ENCODE measurements at regions not wholly inside any gene's neighbourhood (a gene's known extent, or its start where the extent isn't known, plus 50 kb on each side); places are given as distances from the start of the nearest gene placed in this dataset.

- intact Hi-C loops (cut with DNase I, micrococcal nuclease): no loop called here
- Histone ChIP-seq H3K36me3 (ENCODE audit: low read depth) (no peaks in the 10 kb centered on the region), H3K4me3 (no peak overlapping the region), H3K9me3 (no peaks in the 10 kb centered on the region), H3K4me1 (ENCODE audit: low read depth) (no peaks in the 10 kb centered on the region)
- ATAC-seq (no peak), DNase-seq (no peak)
- TF ChIP-seq CTCF (IDR thresholded peaks at IDR 0.05): no peak
These were observed 979.7 kb upstream of the SLC10A2 start for GRCh38 chr13:104045907-104046306.

GRCh38 chr13:104043184-104043583, 977.0 kb upstream of the SLC10A2 start:
- intact Hi-C loops (cut with DNase I, micrococcal nuclease): no loop called here
- TF ChIP-seq CTCF (IDR thresholded peaks at IDR 0.05): no peak
- ATAC-seq (no peak), DNase-seq (no peak)
- H3K4me3 ChIP-seq: no peak overlapping the region
- no peaks in the 10 kb centered on the region for H3K36me3 ChIP-seq (ENCODE audit: low read depth)
- H3K4me1 ChIP-seq (ENCODE audit: low read depth): no peaks in the 10 kb centered on the region
- H3K9me3 ChIP-seq: no peaks in the 10 kb centered on the region

GRCh38 chr13:104034891-104035290, 968.7 kb upstream of the SLC10A2 start:
- no peak for TF ChIP-seq CTCF (IDR thresholded peaks at IDR 0.05)
- intact Hi-C loops (cut with DNase I, micrococcal nuclease): no loop called here
- ATAC-seq: no peak

GRCh38 chr13:104025303-104025702, 959.1 kb upstream of the SLC10A2 start:
- Histone ChIP-seq H3K4me1 (ENCODE audit: low read depth) (no peaks in the 10 kb centered on the region), H3K9me3 (no peaks in the 10 kb centered on the region), H3K36me3 (ENCODE audit: low read depth) (no peaks in the 10 kb centered on the region), H3K4me3 (no peak overlapping the region)
- ATAC-seq (no peak), DNase-seq (no peak)
- no peak for TF ChIP-seq CTCF (IDR thresholded peaks at IDR 0.05)
- intact Hi-C loops (cut with DNase I, micrococcal nuclease): no loop called here

More at GRCh38 chr13:104034891-104035290, 968.7 kb upstream of the SLC10A2 start:
- no peak for DNase-seq
- Histone ChIP-seq H3K36me3 (ENCODE audit: low read depth) (no peaks in the 10 kb centered on the region), H3K4me3 (no peak overlapping the region), H3K4me1 (ENCODE audit: low read depth) (no peaks in the 10 kb centered on the region), H3K9me3 (no peaks in the 10 kb centered on the region)

- intact Hi-C loops (cut with DNase I, micrococcal nuclease): no loop called here
- H3K4me3 ChIP-seq: no peak overlapping the region
- H3K9me3 ChIP-seq: no peaks in the 10 kb centered on the region
- H3K36me3 ChIP-seq (ENCODE audit: low read depth): no peaks in the 10 kb centered on the region
- no peak for TF ChIP-seq CTCF (IDR thresholded peaks at IDR 0.05)
- DNase-seq (no peak), ATAC-seq (no peak)
- H3K4me1 ChIP-seq (ENCODE audit: low read depth): no peaks in the 10 kb centered on the region
These were observed 958.4 kb upstream of the SLC10A2 start for GRCh38 chr13:104024416-104025170.
